Left renal pelvis (tissue), 4 donors: ENCODE measurements at regions not wholly inside any gene's neighbourhood (a gene's known extent, or its start where the extent isn't known, plus 50 kb on each side); places are given as distances from the start of the nearest gene placed in this dataset.
"Not testable (repeated sequence)": the region's sequence is repeated elsewhere in the genome, so short reads cannot be mapped to it uniquely, and the experiment has no call there.

Experiments
- DNase-seq, 4 donors: peaks; one replicate each; pipeline ENCODE4 v3.0.0-alpha.2; 2013; ENCODE audit warnings: low read depth in 4 of 4, low spot score in 3 of 4

DNA sequence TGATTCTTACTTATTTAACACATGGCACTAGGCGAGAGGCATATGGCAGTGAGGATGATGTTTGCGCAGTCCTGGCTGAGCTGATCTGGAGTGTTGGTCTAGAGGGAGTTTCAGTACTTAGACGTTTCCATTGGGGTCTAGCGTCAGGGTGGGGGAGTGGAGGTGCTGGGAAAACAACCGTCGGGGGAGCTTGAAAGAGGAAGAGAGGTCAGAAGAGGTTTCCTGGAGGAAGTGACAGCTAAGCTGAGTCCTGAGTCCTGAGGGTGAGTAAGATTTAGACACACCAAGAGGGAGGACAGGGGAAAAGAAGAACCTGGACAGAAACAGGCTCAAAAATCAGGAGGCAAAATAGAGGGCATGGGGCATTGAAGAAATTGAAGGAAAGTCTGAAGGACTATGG lies 81.4 kb downstream of the ALOX5AP start:
- DNase-seq, result no peak

DNA sequence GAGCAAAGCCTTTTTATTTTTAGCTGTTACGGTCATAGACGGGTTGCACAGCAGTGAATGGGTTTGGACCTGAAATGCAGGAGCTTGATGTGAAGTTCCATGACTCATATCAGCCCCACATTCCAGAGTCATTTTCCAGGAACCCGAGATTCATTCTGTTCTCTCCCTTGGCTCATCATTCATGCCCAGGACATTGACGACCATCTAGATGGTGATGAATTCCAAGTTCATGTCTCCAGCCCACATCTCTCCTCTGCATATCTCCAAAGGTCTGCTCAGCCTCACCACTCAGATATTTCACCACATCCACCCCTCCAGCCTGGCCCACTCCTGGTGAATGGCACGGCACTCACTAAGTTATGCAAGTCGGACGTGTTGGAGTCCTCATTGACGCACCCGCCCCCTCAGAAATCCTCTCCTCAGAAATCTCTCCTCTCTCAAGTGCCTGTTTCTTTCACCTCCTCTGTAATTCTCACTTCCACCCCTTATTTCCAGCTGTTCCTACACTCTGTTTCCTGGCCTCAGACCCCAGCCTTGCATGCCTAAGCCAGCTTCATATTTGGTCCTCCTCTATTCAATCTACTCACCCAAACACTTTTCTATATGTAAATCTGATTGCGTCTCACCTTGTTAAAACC lies 83.1 kb downstream of the ALOX5AP start:
- no peak for DNase-seq

DNA sequence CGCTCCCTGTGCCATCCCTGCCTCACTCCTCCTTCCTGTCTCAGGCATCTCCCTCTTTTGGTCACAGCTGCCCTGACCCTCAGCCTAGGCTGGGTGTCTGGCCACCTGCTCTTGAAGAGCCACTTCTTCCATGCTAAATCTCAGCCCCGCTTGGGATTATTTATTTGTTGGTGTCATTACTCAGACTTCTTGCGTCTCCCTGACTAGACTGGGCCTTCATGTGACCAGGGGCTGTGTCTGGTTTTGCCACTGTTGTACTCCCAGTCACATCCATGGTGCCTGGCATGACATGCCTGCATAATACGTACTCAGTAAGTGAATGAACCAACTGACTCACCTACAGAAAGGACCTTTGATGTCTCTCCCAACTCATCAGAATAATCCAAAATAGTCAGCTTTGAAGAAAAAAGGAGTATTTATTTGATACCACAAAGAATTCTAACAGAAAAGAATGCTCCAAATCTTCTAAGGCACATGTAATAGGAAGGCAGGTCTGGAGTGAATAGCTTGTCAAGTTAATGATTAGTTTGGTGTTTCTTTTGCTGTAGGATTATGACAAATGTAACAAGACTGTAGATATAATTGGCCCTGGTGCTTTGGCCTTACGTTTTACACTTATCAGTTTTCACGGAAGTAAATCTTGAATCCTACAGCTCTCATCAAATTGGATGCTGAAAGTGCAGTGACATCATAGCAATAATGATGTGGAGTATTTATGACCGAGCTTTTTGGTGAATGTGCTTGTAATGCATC lies 84.0 kb downstream of the ALOX5AP start:
- DNase-seq, result no peak

DNA sequence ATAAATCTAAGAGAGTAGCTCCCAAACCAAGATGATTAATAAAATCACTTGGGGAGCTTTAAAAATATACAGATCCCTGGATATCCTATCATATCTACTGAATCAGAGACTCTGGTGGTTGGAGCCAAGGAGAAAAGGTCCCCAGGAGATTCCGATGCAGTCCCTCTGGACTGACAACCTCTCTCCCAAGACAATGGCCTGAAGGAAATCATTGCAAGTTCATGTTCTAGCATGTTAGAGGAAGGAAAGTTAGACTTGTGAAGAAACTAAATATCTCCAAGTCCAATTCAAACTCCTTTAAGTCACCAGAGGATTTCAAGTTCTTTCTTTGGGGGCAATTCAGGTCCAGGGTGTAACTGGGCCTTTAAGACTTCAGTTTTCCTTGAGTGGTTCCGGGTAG lies 84.7 kb upstream of the MEDAG start:
- no peak for DNase-seq

DNA sequence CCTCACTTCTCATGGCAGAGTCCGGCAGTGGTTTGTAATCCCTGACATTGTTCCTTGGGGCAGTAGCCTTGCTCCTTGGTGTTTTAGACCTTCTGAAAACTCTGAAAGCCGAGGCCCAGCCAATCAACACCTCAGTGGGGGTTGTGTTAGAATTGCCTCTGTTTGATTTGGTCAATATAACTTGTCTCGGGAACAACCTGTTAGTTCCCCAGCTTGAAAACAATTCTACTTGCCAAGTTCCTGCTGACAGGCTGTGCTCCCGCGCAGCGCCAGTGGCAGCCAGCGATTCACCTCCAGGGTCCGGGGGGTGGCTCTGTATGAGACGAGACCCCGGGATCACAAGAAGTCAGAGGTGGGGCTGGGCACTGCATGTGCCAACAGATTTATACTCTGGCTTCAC lies 81.4 kb upstream of the MEDAG start:
- DNase-seq, result no peak

DNA sequence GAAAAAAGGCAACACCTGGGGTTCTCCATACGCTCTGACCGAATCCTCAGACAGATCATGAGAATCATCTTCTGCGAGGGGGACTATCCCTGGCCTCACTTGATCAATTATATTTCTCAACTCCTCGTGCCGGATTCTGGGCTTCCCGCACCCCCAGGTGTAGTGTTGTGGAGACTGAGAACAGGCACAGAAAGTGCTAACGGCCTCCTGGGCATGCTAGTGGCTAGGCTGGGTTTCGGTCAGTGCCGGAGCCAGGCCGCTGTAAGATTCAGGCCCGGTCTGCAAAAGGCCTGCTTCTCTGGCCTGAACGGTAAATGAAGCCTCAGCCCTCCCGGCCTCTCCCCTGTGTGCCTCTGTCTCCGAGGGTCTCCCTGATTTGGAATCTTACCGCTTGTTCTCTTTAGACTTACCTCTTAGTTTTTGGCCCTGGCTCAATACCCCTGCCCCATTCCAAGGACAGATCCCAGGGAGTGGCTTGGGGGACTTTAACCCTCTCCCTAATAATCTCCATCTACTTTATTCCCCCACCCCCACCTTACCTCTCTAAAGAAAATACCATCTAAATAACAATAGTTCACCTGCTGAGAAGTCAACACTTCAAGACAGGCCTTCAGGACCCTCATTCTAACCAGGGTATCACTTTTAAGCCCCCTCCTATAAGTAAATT lies 79.0 kb upstream of the MEDAG start:
- DNase-seq, result no peak

DNA sequence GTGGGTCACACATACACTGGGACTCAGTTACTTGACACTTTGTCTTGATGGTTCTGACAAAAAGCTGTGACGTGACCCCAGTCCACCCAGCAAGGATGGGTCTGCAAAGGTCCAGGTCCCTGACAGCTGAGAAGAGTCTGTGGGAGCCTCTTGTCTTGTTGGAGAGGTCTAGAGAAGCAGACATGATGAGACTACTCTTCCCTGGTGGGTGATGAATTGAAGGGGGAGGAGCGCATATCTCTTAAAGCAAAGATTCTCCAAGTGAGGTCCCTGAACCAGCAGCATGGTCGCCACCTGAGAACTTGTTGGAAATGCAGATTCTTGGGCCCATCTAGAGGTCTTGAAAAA lies 78.5 kb upstream of the MEDAG start:
- no peak for DNase-seq

DNA sequence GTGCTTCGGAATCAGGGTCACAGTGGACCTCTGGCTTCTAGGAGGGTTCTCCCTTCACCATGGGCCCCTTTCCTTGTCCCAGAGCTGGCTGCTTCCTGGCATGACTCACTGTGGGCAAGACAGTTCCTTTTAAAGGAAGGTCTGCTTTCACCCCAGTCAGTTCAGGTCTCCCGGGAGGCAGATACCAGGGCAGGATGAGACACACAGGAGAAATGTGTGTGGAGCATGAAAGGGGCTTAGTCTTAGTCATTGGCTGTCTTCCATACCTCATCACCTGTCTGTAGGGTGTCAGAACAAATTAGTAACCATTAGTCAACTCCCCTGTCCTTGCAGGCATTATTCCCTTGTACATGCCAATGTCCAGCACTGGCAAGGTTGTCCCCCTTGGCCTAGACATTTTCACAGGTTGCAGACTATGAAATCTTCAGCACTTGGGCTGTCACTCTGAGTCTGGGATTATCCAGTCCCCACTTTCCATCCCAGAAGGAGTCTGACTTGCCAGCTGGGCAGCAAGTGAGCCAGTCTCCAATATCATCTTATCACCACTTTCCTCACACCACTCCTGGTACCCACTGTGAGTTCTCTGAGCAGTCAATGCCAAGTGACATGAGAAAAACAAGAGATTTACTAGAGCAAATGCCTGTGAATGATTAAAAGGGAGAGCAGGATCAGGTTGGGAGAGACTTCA lies 76.8 kb upstream of the MEDAG start:
- DNase-seq, result no peak

DNA sequence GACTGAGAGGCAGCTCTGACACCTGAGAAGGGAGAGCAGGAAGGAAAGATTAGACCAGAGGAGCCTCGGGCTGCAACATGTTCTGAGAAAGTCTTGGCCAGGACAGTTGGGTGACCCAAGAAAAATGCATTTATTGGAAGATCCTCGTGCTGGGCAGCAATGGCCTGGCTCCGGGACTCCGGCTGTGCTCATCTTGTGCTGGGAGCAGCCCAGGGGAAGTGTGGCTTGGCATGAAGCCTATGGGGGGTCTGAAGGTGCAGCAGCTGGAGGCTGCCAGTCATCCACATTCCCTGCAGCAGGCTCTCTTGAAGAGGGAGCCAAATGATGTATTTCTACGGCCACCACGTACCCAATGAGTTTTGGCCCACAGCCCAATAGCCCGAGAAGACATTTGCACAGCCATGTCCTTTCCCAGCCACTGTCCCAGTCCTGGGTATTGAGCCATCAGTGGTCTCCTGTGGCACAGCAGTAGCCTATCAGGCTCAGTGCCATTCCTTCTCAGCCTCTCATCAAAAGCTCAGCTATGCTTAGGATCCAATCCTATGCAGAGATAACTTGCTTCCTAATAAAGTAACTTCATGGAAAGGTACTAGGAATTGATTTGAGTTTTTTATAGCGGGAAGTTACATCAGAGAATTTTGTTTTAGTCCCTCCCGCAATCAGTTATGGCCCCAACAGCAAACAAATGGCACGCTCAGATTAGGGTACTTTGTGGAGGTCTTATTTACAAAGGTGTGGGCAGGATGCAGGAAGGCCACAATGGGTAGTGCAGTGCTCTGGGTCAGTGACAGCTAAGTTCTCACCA lies 76.0 kb upstream of the MEDAG start:
- no peak for DNase-seq

DNA sequence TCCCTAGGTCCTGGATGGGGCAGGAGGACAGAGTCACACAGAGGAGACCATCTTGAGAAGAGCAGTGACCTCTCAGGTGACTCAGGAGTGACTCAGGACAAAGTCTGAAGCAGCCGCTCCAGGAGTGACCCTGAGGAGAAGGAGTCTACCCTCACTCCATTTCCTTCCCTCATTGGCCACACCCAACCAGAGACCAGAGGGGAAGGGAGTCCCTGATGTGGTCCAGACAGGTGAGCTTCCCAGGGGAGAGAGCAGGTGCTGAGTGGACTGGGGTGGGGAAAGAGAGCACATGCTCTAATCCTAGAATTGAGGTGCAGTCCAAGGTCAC lies 75.5 kb upstream of the MEDAG start:
- DNase-seq, result no peak

DNA sequence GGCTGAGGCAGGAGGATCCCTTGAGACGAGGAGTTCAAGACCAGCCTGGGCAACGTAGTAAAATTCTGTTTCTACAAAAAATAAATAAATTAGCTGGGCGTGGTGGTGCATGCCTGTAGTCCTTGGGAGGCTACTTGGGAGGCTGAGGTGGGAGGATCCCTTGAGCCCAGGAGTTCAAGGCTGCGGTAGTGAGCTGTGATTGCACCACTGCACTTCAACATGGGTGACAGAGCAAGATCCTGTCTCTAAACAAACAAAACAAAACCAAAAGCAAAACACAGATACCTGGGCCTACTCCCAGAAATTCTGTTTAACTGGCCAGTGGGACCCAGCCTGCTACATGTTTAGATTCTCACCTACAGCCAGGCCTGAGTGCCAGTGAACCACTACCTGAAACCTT lies 74.6 kb upstream of the MEDAG start:
- no peak for DNase-seq

DNA sequence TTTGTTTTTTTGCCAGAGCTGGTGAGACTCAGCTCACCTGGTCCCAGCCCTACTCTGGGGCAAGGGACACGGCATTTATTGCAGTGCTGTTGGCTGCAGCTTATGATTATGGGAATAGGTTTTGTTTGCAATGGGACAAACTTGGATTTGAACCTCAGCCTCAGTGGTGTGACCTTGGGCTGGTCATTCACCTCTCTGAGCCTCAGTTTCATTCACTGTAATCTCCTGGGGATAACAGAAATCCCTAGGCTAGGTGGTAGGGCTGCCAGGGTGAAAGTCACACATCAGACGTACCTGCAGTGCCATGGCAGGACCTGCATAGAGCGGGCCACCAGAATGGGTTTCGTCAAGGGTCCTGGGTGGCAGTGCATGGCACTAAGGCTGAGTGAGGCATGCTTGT lies 73.7 kb upstream of the MEDAG start:
- DNase-seq, result no peak

DNA sequence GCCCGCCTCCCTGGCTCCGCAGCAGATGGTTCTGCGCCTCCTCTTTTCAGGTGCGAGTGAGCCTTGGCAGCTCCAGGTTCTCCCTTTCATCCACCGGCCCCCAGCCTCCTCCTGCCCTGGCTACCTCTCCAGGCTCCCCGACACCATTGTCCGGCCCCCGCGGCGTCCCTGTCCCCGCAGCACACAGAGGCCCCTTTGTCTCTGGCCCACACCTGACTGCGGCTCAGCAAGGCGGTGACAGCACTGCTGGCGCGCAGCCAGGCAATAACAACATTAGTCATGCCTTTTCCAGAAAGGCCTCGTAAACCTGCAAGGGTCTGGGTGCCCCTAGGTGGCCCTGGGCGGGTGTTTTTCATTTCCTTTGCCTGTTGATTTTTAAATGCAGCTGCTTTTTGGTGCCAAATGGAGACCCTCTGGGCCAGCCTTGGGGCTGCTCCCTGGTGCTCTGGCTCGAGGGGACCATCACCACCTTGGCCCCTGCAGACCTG lies 73.2 kb upstream of the MEDAG start:
- peak; percentile 54 to 81 (median 68) for DNase-seq

DNA sequence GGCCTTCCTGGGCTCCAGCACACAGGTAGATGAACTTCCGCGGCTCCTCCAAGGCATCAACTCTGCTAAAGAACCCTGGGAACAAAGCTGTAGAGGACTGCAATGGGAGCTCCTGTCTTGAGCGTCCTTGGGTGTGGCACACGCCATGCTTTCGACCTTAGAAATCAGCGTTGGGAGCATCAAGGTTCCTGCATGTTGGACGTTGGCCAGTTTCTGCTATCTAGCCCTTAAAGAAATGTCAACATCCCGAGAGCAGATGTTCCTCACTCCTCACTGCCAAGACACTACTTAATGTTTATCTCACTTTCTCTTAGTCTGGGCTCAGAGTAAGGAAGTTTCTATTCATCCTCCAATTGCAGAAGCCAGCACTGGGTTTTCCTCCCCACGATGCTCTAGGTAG lies 70.6 kb upstream of the MEDAG start:
- DNase-seq, result no peak

DNA sequence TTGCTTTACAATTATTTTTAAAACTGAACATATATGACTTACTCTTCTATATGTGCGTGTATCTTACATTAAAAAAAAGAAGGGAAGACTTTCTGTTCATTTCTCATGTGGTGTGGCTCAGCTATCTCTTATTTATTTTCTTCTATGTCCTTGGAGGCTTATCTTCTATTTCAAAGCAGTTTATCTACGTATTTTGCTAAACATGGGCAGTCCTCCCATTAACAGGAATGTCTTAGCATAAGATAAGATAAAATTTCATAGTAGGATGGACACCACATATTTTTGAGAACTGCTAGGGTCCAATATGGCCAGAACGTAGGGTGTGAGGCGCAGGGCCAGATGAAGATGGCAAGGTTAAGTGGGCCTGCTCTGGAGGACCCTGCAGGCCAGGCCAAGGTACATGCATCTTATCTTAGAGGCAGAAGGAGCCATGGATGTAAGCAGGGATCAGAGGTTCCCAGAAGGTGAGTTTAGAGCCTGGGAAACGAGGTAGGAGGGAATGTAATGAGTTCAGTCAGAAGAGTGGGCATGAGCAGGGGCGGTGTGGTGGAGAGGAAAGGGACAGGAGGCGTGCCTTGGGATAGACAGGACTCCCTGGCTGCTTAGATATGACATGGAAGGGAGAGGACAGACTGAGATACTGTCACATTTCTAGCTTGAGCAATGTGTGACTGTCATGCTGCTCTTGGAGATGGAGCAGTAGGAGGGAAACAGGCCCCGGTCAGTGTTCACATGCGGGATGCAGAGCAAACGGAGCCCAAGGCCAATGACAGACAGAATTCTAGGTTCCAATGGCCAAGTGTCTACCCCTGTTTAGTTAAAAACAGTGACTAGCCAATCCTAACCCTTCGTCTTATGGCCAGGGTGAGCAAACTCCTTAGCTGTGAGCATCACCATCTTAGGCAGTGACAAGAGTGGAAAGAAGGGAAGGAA lies 68.6 kb upstream of the MEDAG start:
- DNase-seq, result no peak

DNA sequence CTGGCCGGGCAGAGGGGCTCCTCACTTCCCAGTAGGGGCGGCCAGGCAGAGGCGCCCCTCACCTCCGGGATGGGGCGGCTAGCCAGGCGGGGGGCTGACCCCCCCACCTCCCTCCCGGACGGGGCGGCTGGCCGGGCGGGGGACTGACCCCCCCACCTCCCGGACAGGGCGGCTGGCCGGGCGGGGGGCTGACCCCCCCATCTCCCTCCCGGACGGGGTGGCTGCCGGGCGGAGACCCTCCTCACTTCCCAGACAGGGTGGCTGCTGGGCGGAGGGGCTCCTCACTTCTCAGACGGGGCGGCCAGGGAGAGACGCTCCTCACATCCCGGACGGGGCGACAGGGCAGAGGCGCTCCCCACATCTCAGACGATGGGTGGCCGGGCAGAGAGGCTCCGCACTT lies 66.4 kb upstream of the MEDAG start:
- not testable (repeated sequence) for DNase-seq

DNA sequence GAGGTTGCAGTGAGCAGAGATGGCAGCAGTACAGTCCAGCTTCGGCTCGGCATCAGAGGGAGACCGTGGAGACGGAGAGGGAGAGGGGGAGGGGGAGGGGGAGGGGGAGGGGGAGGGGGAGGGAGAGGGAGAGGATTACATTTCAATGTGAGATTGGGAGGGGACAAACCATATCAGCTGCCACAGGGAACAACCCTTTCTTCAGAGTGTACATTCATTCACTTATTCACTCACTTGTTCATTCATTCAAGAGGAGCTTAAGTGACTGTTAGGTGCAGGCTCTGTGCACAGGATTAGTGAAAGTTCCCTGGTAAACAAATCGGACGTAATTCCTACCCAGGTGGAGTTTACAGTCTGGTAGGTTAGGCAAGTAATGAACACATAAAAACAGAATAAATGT lies 65.6 kb upstream of the MEDAG start:
- no peak for DNase-seq

DNA sequence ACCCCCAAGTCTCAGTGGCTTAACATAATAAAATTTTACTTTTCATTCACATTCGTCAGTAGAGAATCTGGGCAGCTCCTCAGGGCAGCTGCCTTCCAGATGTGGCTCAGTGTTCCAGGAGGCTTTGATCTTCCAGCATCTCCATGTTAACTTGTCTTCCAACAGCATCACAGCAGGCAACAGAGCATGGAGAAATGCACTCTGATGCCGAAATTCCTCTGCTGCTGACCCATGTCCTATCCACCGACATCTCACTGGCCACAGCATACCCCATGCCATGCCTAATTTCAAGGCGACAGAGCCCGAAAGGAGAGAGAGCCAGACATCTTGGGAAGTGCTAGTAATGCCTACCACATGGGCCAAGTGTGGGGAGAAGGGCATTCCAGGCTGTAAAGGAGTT lies 64.9 kb upstream of the MEDAG start:
- no peak for DNase-seq

DNA sequence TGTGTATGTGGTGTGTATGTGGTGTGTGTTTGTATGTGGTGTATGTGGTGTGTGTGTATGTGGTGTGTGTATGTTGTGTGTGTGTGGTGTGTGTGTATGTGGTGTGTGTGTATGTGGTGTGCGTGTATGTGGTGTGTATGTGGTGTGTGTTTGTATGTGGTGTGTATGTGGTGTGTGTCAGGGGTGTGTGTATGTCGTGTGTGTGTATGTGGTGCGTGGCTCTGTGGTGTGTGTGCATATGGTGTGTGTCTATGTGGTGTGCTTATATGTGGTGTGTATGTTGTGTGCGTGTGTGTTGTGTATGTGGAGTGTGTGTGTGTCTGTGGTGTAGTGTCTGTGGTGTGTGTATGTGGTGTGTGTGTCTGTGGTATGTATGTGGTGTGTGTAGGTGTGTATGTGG lies 62.5 kb upstream of the MEDAG start:
- no peak for DNase-seq
